H1 (cell line): ENCODE measurements at regions not wholly inside any gene's neighbourhood (a gene's known extent, or its start where the extent isn't known, plus 50 kb on each side); places are given as distances from the start of the nearest gene placed in this dataset.

Experiments used
- CTCF ChIA-PET: fragments of 300-600 bp; sonication (Branson Sonifier 250); formaldehyde crosslinking; loops from one replicate; lab custom pipeline; 2021; ENCODE audit not compliant: partially characterized antibody; lab: Charles Lee
- POLR2A ChIA-PET: fragments of 300-600 bp; sonication (Branson Sonifier 250); formaldehyde crosslinking; loops from one replicate; lab custom pipeline; 2021; ENCODE audit warnings: inconsistent platforms; ENCODE audit not compliant: partially characterized antibody; lab: Charles Lee
- DNase-seq, 2 experiments: peaks; one replicate each; pipeline versions ENCODE4 v3.0.0 to v3.0.0-alpha.2; 2010 to 2022; ENCODE audit warnings: low spot score in 2 of 2, low read depth in 1 of 2, mixed read lengths in 1 of 2
- FAIRE-seq: peaks from 2 replicates; lab custom pipeline; 2011; peaks lifted over from hg19 to GRCh38; lab: Jason Lieb, UNC
- H2AFZ ChIP-seq: 2 replicates; pipeline ENCODE4 v1.8.1; 2012; ENCODE audit warnings: low read length, inconsistent platforms
- H2AK5ac ChIP-seq: 2 replicates; pipeline ENCODE4 v1.6.1; 2013; ENCODE audit warnings: low read depth, low read length
- H2BK120ac ChIP-seq: replicated peaks from 2 replicates; pipeline ENCODE3; 2013; ENCODE audit warnings: low read depth, low read length, inconsistent platforms
- H2BK12ac ChIP-seq: 2 replicates; pipeline ENCODE4 v1.6.1; 2013; ENCODE audit warnings: low read depth, low read length
- H2BK15ac ChIP-seq: 2 replicates; pipeline ENCODE4 v1.6.1; 2013; ENCODE audit warnings: low read length
- H2BK20ac ChIP-seq: 2 replicates; pipeline ENCODE4 v1.6.1; 2013; ENCODE audit warnings: low read length
- H2BK5ac ChIP-seq: 2 replicates; pipeline ENCODE4 v1.6.1; 2013; ENCODE audit warnings: low read depth, low read length
- H3K14ac ChIP-seq: 2 replicates; pipeline ENCODE4 v1.6.1; 2013; ENCODE audit warnings: inconsistent platforms; ENCODE audit not compliant: insufficient read length
- H3K18ac ChIP-seq: 2 replicates; pipeline ENCODE4 v1.6.1; 2013; ENCODE audit warnings: low read length; ENCODE audit errors: extremely low read depth
- H3K23ac ChIP-seq: 2 replicates; pipeline ENCODE4 v1.6.1; 2013; ENCODE audit warnings: inconsistent platforms; ENCODE audit not compliant: insufficient read length
- H3K23me2 ChIP-seq: 2 replicates; pipeline ENCODE4 v1.6.1; 2013; ENCODE audit warnings: low read depth, low read length
- H3K27ac ChIP-seq: 2 replicates; pipeline ENCODE4 v1.6.1; 2011; ENCODE audit warnings: low read depth, low read length, inconsistent platforms
- H3K27me3 ChIP-seq, 4 experiments: replicated peaks in 1 of 4; 1 replicate in 1 of 4; 2 replicates in 3 of 4; pipeline versions ENCODE4 v1.6.1 to v1.8.1; 2011 to 2013; ENCODE audit warnings: low read length in 3 of 4, mild to moderate bottlenecking in 3 of 4, inconsistent platforms in 2 of 4, mixed read lengths in 2 of 4, moderate library complexity in 1 of 4; ENCODE audit not compliant: control insufficient read depth in 3 of 4, insufficient read depth in 3 of 4; ENCODE audit errors: extremely low read depth in 1 of 4
- H3K36me3 ChIP-seq, 4 experiments: 2 replicates each; pipeline versions ENCODE4 v1.6.1 to v1.8.1; 2011 to 2013; ENCODE audit warnings: mild to moderate bottlenecking in 4 of 4, low read length in 3 of 4, moderate library complexity in 2 of 4, control low read depth in 1 of 4, inconsistent platforms in 1 of 4; ENCODE audit not compliant: insufficient read depth in 4 of 4, control insufficient read depth in 2 of 4
- H3K4ac ChIP-seq: replicated peaks from 2 replicates; pipeline ENCODE3; 2013; ENCODE audit warnings: low read length, low read depth, mixed read lengths, inconsistent platforms; ENCODE audit not compliant: insufficient read length
- H3K4me1 ChIP-seq, 4 experiments: replicated peaks in 1 of 4; 1 replicate in 1 of 4; 2 replicates in 3 of 4; pipeline versions ENCODE4 v1.6.1 to v1.8.1; 2011 to 2013; ENCODE audit warnings: low read length in 3 of 4, inconsistent platforms in 2 of 4, mixed read lengths in 1 of 4; ENCODE audit not compliant: insufficient read depth in 4 of 4, control insufficient read depth in 3 of 4
- H3K4me2 ChIP-seq, 2 experiments: 2 replicates each; pipeline versions ENCODE4 v1.6.1 to v1.8.1; 2011 to 2013; ENCODE audit warnings: low read depth in 2 of 2, low read length in 2 of 2, control low read depth in 1 of 2, inconsistent platforms in 1 of 2, mild to moderate bottlenecking in 1 of 2; ENCODE audit not compliant: insufficient read depth in 1 of 2
- H3K4me3 ChIP-seq, 4 experiments: fragments of 200-600, 300-600 bp in 1 of 4; sonication (generic), shearing (Covaris generic), sonication (Bioruptor Twin) in 1 of 4; 2 replicates each; pipeline versions ENCODE4 v1.5.1 to v1.8.1; 2011 to 2016; ENCODE audit warnings: low read length in 4 of 4, low read depth in 3 of 4, control low read depth in 2 of 4, inconsistent platforms in 2 of 4, mild to moderate bottlenecking in 2 of 4, mixed read lengths in 1 of 4, moderate library complexity in 1 of 4; ENCODE audit not compliant: insufficient read depth in 2 of 4; ENCODE audit errors: extremely low read depth in 1 of 4
- H3K56ac ChIP-seq: replicated peaks from 2 replicates; pipeline ENCODE3; 2013; ENCODE audit warnings: low read depth, mild to moderate bottlenecking, mixed read lengths, low read length, inconsistent platforms; ENCODE audit not compliant: insufficient read length
- H3K79me1 ChIP-seq: 2 replicates; pipeline ENCODE4 v1.6.1; 2013; ENCODE audit warnings: low read depth, low read length, control low read depth
- H3K79me2 ChIP-seq, 2 experiments: 2 replicates each; pipeline versions ENCODE4 v1.6.1 to v1.8.1; 2012 to 2013; ENCODE audit warnings: low read length in 2 of 2, mild to moderate bottlenecking in 2 of 2, inconsistent platforms in 1 of 2; ENCODE audit not compliant: insufficient read depth in 2 of 2, control insufficient read depth in 1 of 2
- H3K9ac ChIP-seq, 4 experiments: replicated peaks in 1 of 4; 1 replicate in 1 of 4; 2 replicates in 3 of 4; pipeline versions ENCODE4 v1.6.1 to v1.8.1; 2011 to 2013; ENCODE audit warnings: low read depth in 3 of 4, low read length in 3 of 4, control low read depth in 2 of 4, mild to moderate bottlenecking in 2 of 4, moderate library complexity in 2 of 4, inconsistent platforms in 1 of 4; ENCODE audit errors: extremely low read depth in 1 of 4
- H3K9me3 ChIP-seq, 2 experiments: 2 replicates each; pipeline versions ENCODE4 v1.6.1 to v1.8.1; 2012 to 2013; ENCODE audit warnings: mild to moderate bottlenecking in 2 of 2, moderate library complexity in 2 of 2, control low read depth in 1 of 2, inconsistent platforms in 1 of 2, low read depth in 1 of 2, low read length in 1 of 2, mixed read lengths in 1 of 2; ENCODE audit not compliant: insufficient read depth in 2 of 2
- H4K20me1 ChIP-seq, 2 experiments: replicated peaks in 1 of 2; 2 replicates each; pipeline versions ENCODE3 to v1.8.1; 2011 to 2013; ENCODE audit warnings: inconsistent platforms in 2 of 2, low read length in 2 of 2, mild to moderate bottlenecking in 1 of 2; ENCODE audit not compliant: insufficient read depth in 2 of 2, control insufficient read depth in 1 of 2
- H4K5ac ChIP-seq: 2 replicates; pipeline ENCODE4 v1.6.1; 2013; ENCODE audit warnings: low read length, low read depth, mixed read lengths, inconsistent platforms; ENCODE audit not compliant: insufficient read length
- H4K8ac ChIP-seq: 2 replicates; pipeline ENCODE4 v1.8.0; 2013; ENCODE audit warnings: mild to moderate bottlenecking, moderate library complexity, low read length, inconsistent platforms; ENCODE audit not compliant: insufficient read depth; ENCODE audit errors: extremely low read depth
- H4K91ac ChIP-seq: replicated peaks from 2 replicates; pipeline ENCODE3; 2013; ENCODE audit warnings: low read length, mixed read lengths, inconsistent platforms; ENCODE audit not compliant: insufficient read length
- ATF2 ChIP-seq: IDR thresholded peaks from 2 replicates; pipeline ENCODE4 v1.6.1; 2012; ENCODE audit warnings: low read length, inconsistent platforms
- BCL11A ChIP-seq, 2 experiments: IDR thresholded peaks; one replicate each; pipeline ENCODE4 v1.6.1; 2011; ENCODE audit warnings: low read depth in 2 of 2, low read length in 2 of 2, mild to moderate bottlenecking in 2 of 2
- BRCA1 ChIP-seq: IDR thresholded peaks from 2 replicates; pipeline ENCODE4 v1.6.1; 2012; ENCODE audit warnings: low read depth, low read length, improper control_type of control experiment
- CBX8 ChIP-seq: fragments of 300-800, 300-1000 bp; sonication (generic); IDR thresholded peaks from 2 replicates; pipeline ENCODE4 v1.7.1; 2016; ENCODE audit warnings: low read depth, low read length, borderline replicate concordance
- CTBP2 ChIP-seq: IDR thresholded peaks from 2 replicates; pipeline ENCODE4 v1.7.0; 2011; ENCODE audit warnings: borderline replicate concordance, mild to moderate bottlenecking, moderate library complexity, mixed read lengths, low read length; ENCODE audit not compliant: insufficient read depth, insufficient read length
- JUND ChIP-seq: IDR thresholded peaks from 2 replicates; pipeline ENCODE4 v1.6.1; 2011; ENCODE audit warnings: mild to moderate bottlenecking, improper control_type of control experiment, low read length
- KDM4A ChIP-seq: IDR thresholded peaks from one replicate; pipeline ENCODE4 v1.7.1; 2012; ENCODE audit warnings: low read depth, mild to moderate bottlenecking, moderate library complexity, low read length, inconsistent platforms; ENCODE audit not compliant: severe bottlenecking
- POLR2AphosphoS5 ChIP-seq: IDR thresholded peaks from 2 replicates; pipeline ENCODE4 v1.6.1; 2011; ENCODE audit warnings: low read depth, low read length
- RAD21 ChIP-seq, 2 experiments: IDR thresholded peaks in 1 of 2; conservative IDR thresholded peaks in 1 of 2; 2 replicates each; pipeline ENCODE4 v1.6.1; 2011; ENCODE audit warnings: low read depth in 2 of 2, low read length in 2 of 2, improper control_type of control experiment in 1 of 2, inconsistent platforms in 1 of 2, mild to moderate bottlenecking in 1 of 2, moderate library complexity in 1 of 2
- RXRA ChIP-seq: IDR thresholded peaks from 2 replicates; pipeline ENCODE4 v1.6.1; 2011; ENCODE audit warnings: low read depth, mild to moderate bottlenecking, low read length, moderate library complexity; ENCODE audit not compliant: insufficient read depth
- TAF1 ChIP-seq: IDR thresholded peaks from 2 replicates; pipeline ENCODE4 v1.6.1; 2011; ENCODE audit warnings: mild to moderate bottlenecking, low read depth, low read length
- WGBS, 2 experiments: shearing (Covaris generic) in 1 of 2; methylation state at CpG; one replicate each; pipeline versions ENCODE4 v1.1.6 to v1.1.7; 2013 to 2015; ENCODE audit warnings: low lambda C conversion rate in 2 of 2, mixed read lengths in 2 of 2, inconsistent platforms in 1 of 2, low coverage in 1 of 2, missing lambda C conversion rate in 1 of 2; ENCODE audit not compliant: insufficient replicate concordance in 2 of 2, insufficient coverage in 1 of 2, insufficient read length in 1 of 2; ENCODE audit errors: extremely low coverage in 1 of 2, missing lambda C conversion rate in 1 of 2; 5-methylcytosine and 5-hydroxymethylcytosine counted together

DNA sequence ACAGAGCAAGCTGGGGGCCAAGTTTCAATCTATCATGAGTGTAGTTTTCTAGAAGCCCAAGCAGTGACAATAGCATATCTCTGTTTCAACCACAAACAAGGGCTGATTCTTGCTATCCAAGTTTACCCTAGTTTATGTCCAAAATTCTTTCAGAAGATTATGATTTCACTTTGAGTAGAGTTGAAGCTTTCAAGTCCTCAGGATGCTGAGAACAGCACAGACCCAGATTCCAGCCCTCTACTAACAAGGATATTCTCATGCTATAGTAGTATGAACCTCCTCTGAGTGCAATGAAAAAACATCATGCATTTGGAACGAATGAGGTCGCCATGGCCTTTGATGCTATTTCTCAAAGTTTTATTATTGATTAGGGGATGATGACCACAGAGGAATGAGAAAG is 344.1 kb upstream of the NPVF start:
- Histone ChIP-seq H2BK5ac (no peak overlapping the region), H3K27ac (no peak overlapping the region), H3K4me1 (peaks cover 0 to 4% (median 0%) of the 10 kb centered on the region in 4 experiments; a peak in 1 of 7 replicates), H3K4ac (no peak overlapping the region), H3K14ac (no peak overlapping the region), H4K20me1 (no peaks in the 10 kb centered on the region), H4K91ac (no peak overlapping the region), H2BK15ac (no peak overlapping the region), H3K79me2 (no peaks in the 10 kb centered on the region), H3K4me2 (no peak overlapping the region), H2BK12ac (no peak overlapping the region), H4K8ac (no peak overlapping the region), H3K36me3 (no peaks in the 10 kb centered on the region), H3K9ac (no peak overlapping the region), H3K56ac (no peak overlapping the region), H3K23me2 (no peaks in the 10 kb centered on the region; the same call in 1 of the 2 replicates), H3K27me3 (peaks cover 0 to 2% (median under 1%) of the 10 kb centered on the region in 4 experiments; a peak in 3 of 7 replicates), H3K79me1 (no peaks in the 10 kb centered on the region), H2AFZ (no peak overlapping the region), H3K4me3 (no peak overlapping the region), H3K23ac (no peak overlapping the region), H2BK20ac (no peak overlapping the region), H2BK120ac (no peak overlapping the region), H2AK5ac (no peak overlapping the region), H3K9me3 (no peaks in the 10 kb centered on the region), H3K18ac (no peak overlapping the region), H4K5ac (no peak overlapping the region)
- WGBS, 2 experiments: 96% methylated on average over 2 of the region's 2 CpGs; no CpG with 5 or more reads in 1 of the 2 experiments
- FAIRE-seq: no peak
- TF ChIP-seq KDM4A: no peak
- TF ChIP-seq BCL11A (IDR thresholded peaks at IDR 0.05; ENCODE audit: low read depth in 2 of 2, low read length in 2 of 2): no peak
- TF ChIP-seq CBX8: no peak
- no peak for TF ChIP-seq JUND
- TF ChIP-seq RAD21 (IDR thresholded peaks at IDR 0.05 in 1 of 2, conservative IDR thresholded peaks at IDR 0.05 in 1 of 2; ENCODE audit: low read depth in 2 of 2, low read length in 2 of 2): no peak
- no peak for TF ChIP-seq RXRA
- TF ChIP-seq CTBP2: no peak
- no peak for TF ChIP-seq TAF1
- TF ChIP-seq ATF2: no peak
- no peak for TF ChIP-seq POLR2AphosphoS5
- TF ChIP-seq BRCA1: no peak
- CTCF ChIA-PET: interaction anchor here (1.1 to 9.5 kb wide), 2 partner anchors 77 to 281 kb away, joined by 3 to 63 read pairs; no protein-coding TSS in a partner anchor
- no peak for DNase-seq
- POLR2A ChIA-PET: no interaction called here
